Astrocyte (in vitro differentiated cells and primary cell): ENCODE measurements at regions not wholly inside any gene's neighbourhood (a gene's known extent, or its start where the extent isn't known, plus 50 kb on each side); places are given as distances from the start of the nearest gene placed in this dataset.

Experiments used
- DNase-seq: peaks from one replicate; pipeline ENCODE4 v3.0.0-alpha.2; 2010; ENCODE audit warnings: low read depth
- FAIRE-seq: peaks from 2 replicates; lab custom pipeline; 2011; peaks lifted over from hg19 to GRCh38; lab: Jason Lieb, UNC
- H2AFZ ChIP-seq: 2 replicates; pipeline ENCODE4 v1.6.0; 2012; ENCODE audit warnings: low read depth, low read length, inconsistent platforms
- H3K27ac ChIP-seq: 2 replicates; pipeline ENCODE4 v1.5.1; 2011; ENCODE audit warnings: low read depth, low read length, inconsistent platforms
- H3K27me3 ChIP-seq: 2 replicates; pipeline ENCODE4 v1.6.0; 2011; ENCODE audit warnings: low read length, inconsistent platforms; ENCODE audit not compliant: insufficient read depth
- H3K36me3 ChIP-seq: 2 replicates; pipeline ENCODE4 v1.5.1; 2011; ENCODE audit warnings: low read length, inconsistent platforms; ENCODE audit not compliant: insufficient read depth
- H3K4me1 ChIP-seq: 2 replicates; pipeline ENCODE4 v1.5.1; 2011; ENCODE audit warnings: low read length, inconsistent platforms; ENCODE audit not compliant: insufficient read depth
- H3K4me2 ChIP-seq: 2 replicates; pipeline ENCODE4 v1.6.0; 2012; ENCODE audit warnings: low read length, inconsistent platforms
- H3K4me3 ChIP-seq: 2 replicates; pipeline ENCODE4 v1.5.1; 2011; ENCODE audit warnings: low read depth, mild to moderate bottlenecking, low read length, inconsistent platforms; ENCODE audit not compliant: insufficient read depth
- H3K79me2 ChIP-seq: 2 replicates; pipeline ENCODE4 v1.6.0; 2012; ENCODE audit warnings: mild to moderate bottlenecking, low read length, inconsistent platforms; ENCODE audit not compliant: insufficient read depth
- H3K9ac ChIP-seq: 2 replicates; pipeline ENCODE4 v1.6.0; 2012; ENCODE audit warnings: mild to moderate bottlenecking, low read length, inconsistent platforms
- H3K9me3 ChIP-seq: 2 replicates; pipeline ENCODE4 v1.5.1; 2012; ENCODE audit warnings: low read depth, mild to moderate bottlenecking, low read length, inconsistent platforms; ENCODE audit not compliant: insufficient read depth
- H4K20me1 ChIP-seq: 2 replicates; pipeline ENCODE4 v1.6.0; 2012; ENCODE audit warnings: low read length, inconsistent platforms; ENCODE audit not compliant: insufficient read depth
- H3K27ac Mint-ChIP-seq: one replicate; pipeline ENCODE4 v1.8.0; 2021; ENCODE audit warnings: mild to moderate bottlenecking, mixed read lengths; ENCODE audit not compliant: unreplicated experiment
- H3K27me3 Mint-ChIP-seq: one replicate; pipeline ENCODE4 v1.8.0; 2021; ENCODE audit warnings: low read depth, mixed read lengths; ENCODE audit not compliant: unreplicated experiment
- H3K36me3 Mint-ChIP-seq: one replicate; pipeline ENCODE4 v1.8.0; 2021; ENCODE audit warnings: low read depth, mixed read lengths; ENCODE audit not compliant: unreplicated experiment
- H3K4me1 Mint-ChIP-seq: one replicate; pipeline ENCODE4 v1.8.0; 2021; ENCODE audit warnings: low read depth, mixed read lengths; ENCODE audit not compliant: unreplicated experiment
- H3K4me3 Mint-ChIP-seq: one replicate; pipeline ENCODE4 v1.8.0; 2021; ENCODE audit warnings: mild to moderate bottlenecking, moderate library complexity, mixed read lengths; ENCODE audit not compliant: unreplicated experiment
- H3K9me3 Mint-ChIP-seq: one replicate; pipeline ENCODE4 v1.8.0; 2021; ENCODE audit warnings: mild to moderate bottlenecking, mixed read lengths; ENCODE audit not compliant: unreplicated experiment
- CTCF ChIP-seq: IDR thresholded peaks from 2 replicates; pipeline ENCODE4 v1.5.1; 2011; ENCODE audit warnings: low read depth, mild to moderate bottlenecking, inconsistent platforms, low read length, moderate library complexity; ENCODE audit not compliant: insufficient read depth
- EZH2 ChIP-seq: IDR thresholded peaks from 2 replicates; pipeline ENCODE4 v1.6.1; 2012; ENCODE audit warnings: mild to moderate bottlenecking, low read length, inconsistent platforms; ENCODE audit not compliant: insufficient read depth

GRCh38 chr20:37596890-37597536 lies 69.3 kb upstream of the BLCAP start:
- Mint-ChIP-seq H3K27me3 (peaks cover 44% of the 10 kb centered on the region), H3K4me1 (peaks cover 5% of the 10 kb centered on the region), H3K27ac (no peak overlapping the region), H3K9me3 (peaks cover 2% of the 10 kb centered on the region), H3K36me3 (no peaks in the 10 kb centered on the region), H3K4me3 (no peak overlapping the region)
- Histone ChIP-seq H3K27me3 (peaks cover 28% of the 10 kb centered on the region), H4K20me1 (no peaks in the 10 kb centered on the region), H3K9me3 (no peaks in the 10 kb centered on the region), H3K4me3 (no peak overlapping the region), H3K79me2 (no peaks in the 10 kb centered on the region), H3K4me1 (peaks cover 10% of the 10 kb centered on the region), H2AFZ (no peak overlapping the region), H3K4me2 (no peak overlapping the region), H3K27ac (no peak overlapping the region), H3K36me3 (no peaks in the 10 kb centered on the region), H3K9ac (no peak overlapping the region)
- FAIRE-seq (no peak), DNase-seq (no peak)
- no peak for TF ChIP-seq EZH2
- TF ChIP-seq CTCF, result no peak

- peaks cover 5% of the 10 kb centered on the region for H3K4me1 Mint-ChIP-seq
These were observed 68.5 kb upstream of the BLCAP start for GRCh38 chr20:37596168-37596567.

More at GRCh38 chr20:37596168-37596567, 68.5 kb upstream of the BLCAP start:
- peaks cover 2% of the 10 kb centered on the region for H3K9me3 Mint-ChIP-seq
- Histone ChIP-seq H4K20me1 (no peaks in the 10 kb centered on the region), H3K4me2 (no peak overlapping the region), H3K9me3 (no peaks in the 10 kb centered on the region), H3K4me1 (peaks cover 10% of the 10 kb centered on the region), H3K27ac (no peak overlapping the region), H3K9ac (no peak overlapping the region), H2AFZ (no peak overlapping the region), H3K4me3 (no peak overlapping the region), H3K27me3 (peaks cover 36% of the 10 kb centered on the region), H3K79me2 (no peaks in the 10 kb centered on the region), H3K36me3 (no peaks in the 10 kb centered on the region)
- H3K27me3 Mint-ChIP-seq, result peaks cover 48% of the 10 kb centered on the region
- FAIRE-seq (no peak), DNase-seq (no peak)
- no peak overlapping the region for H3K27ac Mint-ChIP-seq
- no peak overlapping the region for H3K4me3 Mint-ChIP-seq
- no peaks in the 10 kb centered on the region for H3K36me3 Mint-ChIP-seq
- no peak for TF ChIP-seq CTCF
- no peak for TF ChIP-seq EZH2
